ENCODE measurements at regions not wholly inside any gene's neighbourhood (a gene's known extent, or its start where the extent isn't known, plus 50 kb on each side); places are given as distances from the start of the nearest gene placed in this dataset.

GRCh38 chr4:186347743-186348142 is 81.8 kb downstream of the F11 start:
- no peak for TF ChIP-seq POLR2A (IDR thresholded peaks at IDR 0.05)
- TF ChIP-seq, protein P1, sequence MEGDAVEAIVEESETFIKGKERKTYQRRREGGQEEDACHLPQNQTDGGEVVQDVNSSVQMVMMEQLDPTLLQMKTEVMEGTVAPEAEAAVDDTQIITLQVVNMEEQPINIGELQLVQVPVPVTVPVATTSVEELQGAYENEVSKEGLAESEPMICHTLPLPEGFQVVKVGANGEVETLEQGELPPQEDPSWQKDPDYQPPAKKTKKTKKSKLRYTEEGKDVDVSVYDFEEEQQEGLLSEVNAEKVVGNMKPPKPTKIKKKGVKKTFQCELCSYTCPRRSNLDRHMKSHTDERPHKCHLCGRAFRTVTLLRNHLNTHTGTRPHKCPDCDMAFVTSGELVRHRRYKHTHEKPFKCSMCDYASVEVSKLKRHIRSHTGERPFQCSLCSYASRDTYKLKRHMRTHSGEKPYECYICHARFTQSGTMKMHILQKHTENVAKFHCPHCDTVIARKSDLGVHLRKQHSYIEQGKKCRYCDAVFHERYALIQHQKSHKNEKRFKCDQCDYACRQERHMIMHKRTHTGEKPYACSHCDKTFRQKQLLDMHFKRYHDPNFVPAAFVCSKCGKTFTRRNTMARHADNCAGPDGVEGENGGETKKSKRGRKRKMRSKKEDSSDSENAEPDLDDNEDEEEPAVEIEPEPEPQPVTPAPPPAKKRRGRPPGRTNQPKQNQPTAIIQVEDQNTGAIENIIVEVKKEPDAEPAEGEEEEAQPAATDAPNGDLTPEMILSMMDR (IDR thresholded peaks at IDR 0.05), result no peak

All from body of pancreas (tissue), 4 donors.